Adrenal gland (tissue), 9 donors: ENCODE measurements at regions not wholly inside any gene's neighbourhood (a gene's known extent, or its start where the extent isn't known, plus 50 kb on each side); places are given as distances from the start of the nearest gene placed in this dataset.

Experiments used
- DNase-seq, 7 donors: peaks; one replicate each; pipeline ENCODE4 v3.0.0-alpha.2; 2019 to 2020
- H3K27ac ChIP-seq, 5 donors: fragments of 200-600 bp; sonication (generic) in 4 of 5; 1 replicate in 3 of 5; 2 replicates in 2 of 5; pipeline versions ENCODE4 v1.5.1 to v1.8.0; 2016 to 2020; ENCODE audit warnings: mild to moderate bottlenecking in 1 of 5
- H3K27me3 ChIP-seq: fragments of 200-600 bp; 2 replicates; pipeline ENCODE4 v1.8.0; 2021
- H3K36me3 ChIP-seq, 2 donors: fragments of 200-600 bp; replicated peaks in 1 of 2; 1 replicate in 1 of 2; 2 replicates in 1 of 2; pipeline versions ENCODE4 v1.5.1 to v1.8.0; 2018 to 2022
- H3K4me1 ChIP-seq, 2 donors: fragments of 200-600 bp; replicated peaks in 1 of 2; 1 replicate in 1 of 2; 2 replicates in 1 of 2; pipeline versions ENCODE4 v1.5.1 to v1.8.0; 2018 to 2021
- H3K4me3 ChIP-seq, 4 donors: fragments of 200-600 bp; sonication (generic) in 3 of 4; one replicate each; pipeline ENCODE4 v1.5.1; 2016 to 2018
- H3K9me3 ChIP-seq, 3 donors: fragments of 200-600 bp; sonication (generic) in 1 of 3; replicated peaks in 1 of 3; 1 replicate in 2 of 3; 2 replicates in 1 of 3; pipeline versions ENCODE4 v1.5.1 to v1.8.0; 2016 to 2021
- POLR2A ChIP-seq, 2 donors: fragments of 450-650 bp; IDR thresholded peaks; one replicate each; pipeline ENCODE4 v1.6.1; 2017; ENCODE audit warnings: antibody characterized with exemption in 2 of 2, mild to moderate bottlenecking in 2 of 2, moderate library complexity in 1 of 2
- WGBS, 4 donors: extraction: QIAGEN DNeasy Blood & Tissue Kit in 2 of 4; methylation state at CpG; one replicate each; pipeline versions ENCODE4 v1.1.5 to v1.1.7; 2013 to 2017; 5-methylcytosine and 5-hydroxymethylcytosine counted together
- intact Hi-C, 2 donors: fragments of 100-400 bp; cut with DNase I; formaldehyde crosslinking; loops; one replicate each; pipeline versions ENCODE4 v1.14.1 to v1.15.0; 2022 to 2023
- TF ChIP-seq, protein P1 (sequence below), 6 experiments: fragments of 450-650 bp in 4 of 6; fragments of 200-600 bp in 2 of 6; sonication (generic) in 1 of 6; IDR thresholded peaks; 1 replicate in 5 of 6; 2 replicates in 1 of 6; pipeline versions ENCODE4 v1.5.1 to v1.8.0; 2016 to 2021; ENCODE audit warnings: antibody characterized with exemption in 6 of 6, mild to moderate bottlenecking in 2 of 6, moderate library complexity in 1 of 6
- donor health status: healthy with polysubstance abuse.
- donor health status: Bipolar disorder and iron deficiency.
- donor health status: DM: yes; HTN: yes; CAD: no.
- donor health status: DM: no; HTN: no; CAD: no.
- donor health status: DM: no; HTN: no; CAD: no.

- Histone ChIP-seq H3K27ac (no peak overlapping the region), H3K27me3 (no peaks in the 10 kb centered on the region), H3K4me3 (no peak overlapping the region), H3K36me3 (no peaks in the 10 kb centered on the region), H3K9me3 (peaks cover 0 to 6% (median 0%) of the 10 kb centered on the region in 3 donors), H3K4me1 (no peaks in the 10 kb centered on the region)
- TF ChIP-seq POLR2A (IDR thresholded peaks at IDR 0.05) = no peak
- TF ChIP-seq, protein P1, sequence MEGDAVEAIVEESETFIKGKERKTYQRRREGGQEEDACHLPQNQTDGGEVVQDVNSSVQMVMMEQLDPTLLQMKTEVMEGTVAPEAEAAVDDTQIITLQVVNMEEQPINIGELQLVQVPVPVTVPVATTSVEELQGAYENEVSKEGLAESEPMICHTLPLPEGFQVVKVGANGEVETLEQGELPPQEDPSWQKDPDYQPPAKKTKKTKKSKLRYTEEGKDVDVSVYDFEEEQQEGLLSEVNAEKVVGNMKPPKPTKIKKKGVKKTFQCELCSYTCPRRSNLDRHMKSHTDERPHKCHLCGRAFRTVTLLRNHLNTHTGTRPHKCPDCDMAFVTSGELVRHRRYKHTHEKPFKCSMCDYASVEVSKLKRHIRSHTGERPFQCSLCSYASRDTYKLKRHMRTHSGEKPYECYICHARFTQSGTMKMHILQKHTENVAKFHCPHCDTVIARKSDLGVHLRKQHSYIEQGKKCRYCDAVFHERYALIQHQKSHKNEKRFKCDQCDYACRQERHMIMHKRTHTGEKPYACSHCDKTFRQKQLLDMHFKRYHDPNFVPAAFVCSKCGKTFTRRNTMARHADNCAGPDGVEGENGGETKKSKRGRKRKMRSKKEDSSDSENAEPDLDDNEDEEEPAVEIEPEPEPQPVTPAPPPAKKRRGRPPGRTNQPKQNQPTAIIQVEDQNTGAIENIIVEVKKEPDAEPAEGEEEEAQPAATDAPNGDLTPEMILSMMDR (IDR thresholded peaks at IDR 0.05) = no peak
- intact Hi-C loops = no loop called here
- WGBS, 4 donors = 66 to 100% (median 70%) methylated on average over 2 to 4 of the region's 4 CpGs
- DNase-seq = no peak
Observed at GRCh38 chr10:124206616-124207015, 113.2 kb upstream of the CHST15 start.

- intact Hi-C loops = no loop called here
- no peaks in the 10 kb centered on the region for H3K27me3 ChIP-seq
- H3K9me3 ChIP-seq = no peaks in the 10 kb centered on the region
- no peak overlapping the region for H3K27ac ChIP-seq
- no peaks in the 10 kb centered on the region for H3K4me1 ChIP-seq
- H3K36me3 ChIP-seq = no peaks in the 10 kb centered on the region
- no peak overlapping the region for H3K4me3 ChIP-seq
- DNase-seq = no peak
- no peak for TF ChIP-seq POLR2A (IDR thresholded peaks at IDR 0.05)
- TF ChIP-seq, protein P1 (IDR thresholded peaks at IDR 0.05) = no peak
- 88 to 100% (median 90%) methylated on average over 1 of the region's 1 CpG; no CpG with 5 or more reads in 1 of the 4 donors for WGBS, 4 donors
Observed at GRCh38 chr10:124205432-124205831, 112.0 kb upstream of the CHST15 start.

DNA sequence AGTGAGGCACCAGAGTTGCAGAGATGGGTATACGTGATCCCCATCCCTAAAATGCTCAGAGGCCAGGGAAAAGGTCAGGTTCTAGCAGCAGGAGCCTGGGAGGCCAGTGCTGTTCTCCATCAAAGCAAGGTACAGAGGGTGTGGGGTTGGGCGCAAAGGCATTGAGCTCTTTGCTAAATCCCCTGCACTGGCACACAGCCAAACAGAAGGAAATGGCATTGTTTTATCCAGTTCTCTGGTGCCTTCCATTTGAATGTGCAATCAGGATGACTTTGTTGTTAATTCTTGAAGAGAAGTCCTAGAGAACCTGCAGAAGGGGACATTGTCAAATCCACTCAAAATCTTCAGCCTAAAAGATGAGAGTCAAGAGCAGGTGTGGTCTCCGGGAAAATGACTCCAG, 111.3 kb upstream of the CHST15 start:
- H3K36me3 ChIP-seq = no peaks in the 10 kb centered on the region
- H3K27me3 ChIP-seq = no peaks in the 10 kb centered on the region
- no peak overlapping the region for H3K27ac ChIP-seq
- H3K4me1 ChIP-seq = no peaks in the 10 kb centered on the region
- H3K9me3 ChIP-seq = no peaks in the 10 kb centered on the region
- DNase-seq = no peak
- WGBS, 4 donors = 86 to 91% (median 88%) methylated on average over 3 of the region's 3 CpGs
- intact Hi-C loops = no loop called here
- no peak overlapping the region for H3K4me3 ChIP-seq
- TF ChIP-seq, protein P1 (IDR thresholded peaks at IDR 0.05) = no peak
- TF ChIP-seq POLR2A (IDR thresholded peaks at IDR 0.05) = no peak

GRCh38 chr10:124200011-124200410, 106.6 kb upstream of the CHST15 start:
- no peaks in the 10 kb centered on the region for H3K9me3 ChIP-seq
- no peaks in the 10 kb centered on the region for H3K36me3 ChIP-seq
- intact Hi-C loops = no loop called here
- H3K4me1 ChIP-seq = no peaks in the 10 kb centered on the region
- no peak overlapping the region for H3K27ac ChIP-seq
- H3K4me3 ChIP-seq = no peak overlapping the region
- DNase-seq = peak in 1 of 7 donors; percentile 15
- no peak for TF ChIP-seq POLR2A (IDR thresholded peaks at IDR 0.05)
- WGBS, 4 donors = 65 to 82% (median 76%) methylated on average over 4 of the region's 4 CpGs
- H3K27me3 ChIP-seq = no peaks in the 10 kb centered on the region

GRCh38 chr10:124198871-124199270, 105.5 kb upstream of the CHST15 start:
- H3K4me1 ChIP-seq = no peaks in the 10 kb centered on the region
- no peaks in the 10 kb centered on the region for H3K9me3 ChIP-seq
- H3K4me3 ChIP-seq = no peak overlapping the region
- no peak for TF ChIP-seq POLR2A (IDR thresholded peaks at IDR 0.05)
- TF ChIP-seq, protein P1 (IDR thresholded peaks at IDR 0.05) = no peak
- DNase-seq = no peak
- no peaks in the 10 kb centered on the region for H3K27me3 ChIP-seq
- 80 to 93% (median 83%) methylated on average over 2 of the region's 2 CpGs for WGBS, 4 donors
- no peak overlapping the region for H3K27ac ChIP-seq
- intact Hi-C loops = no loop called here
- no peaks in the 10 kb centered on the region for H3K36me3 ChIP-seq
